ENCODE measurements at regions not wholly inside any gene's neighbourhood (a gene's known extent, or its start where the extent isn't known, plus 50 kb on each side); places are given as distances from the start of the nearest gene placed in this dataset.
"Not testable (repeated sequence)": the region's sequence is repeated elsewhere in the genome, so short reads cannot be mapped to it uniquely, and the experiment has no call there.

DNA sequence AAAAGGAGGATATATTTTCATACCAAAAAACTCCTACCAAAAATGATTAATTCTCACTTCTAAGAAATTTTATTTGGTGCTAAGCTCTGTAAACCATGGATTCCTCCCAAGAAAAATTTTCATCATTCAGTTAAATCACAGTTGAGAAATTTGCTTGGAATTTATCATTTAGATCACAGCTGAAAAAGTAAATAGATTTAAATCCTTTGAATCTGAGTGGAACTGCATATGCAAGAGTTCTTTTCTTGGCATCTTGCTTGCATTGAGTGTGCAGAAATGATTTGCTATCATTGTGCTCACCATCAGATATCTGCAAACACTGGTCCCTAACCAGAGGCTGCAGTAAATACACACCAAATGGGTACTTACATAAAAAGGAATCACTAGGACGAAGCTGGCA is 836.1 kb upstream of the CDH6 start:
- DNase-seq (ENCODE audit: low spot score), result no peak
- TF ChIP-seq EZH2 (IDR thresholded peaks at IDR 0.05) (no peak), EZH2phosphoT487 (IDR thresholded peaks at IDR 0.05) (no peak)
- TF ChIP-seq, protein P1, sequence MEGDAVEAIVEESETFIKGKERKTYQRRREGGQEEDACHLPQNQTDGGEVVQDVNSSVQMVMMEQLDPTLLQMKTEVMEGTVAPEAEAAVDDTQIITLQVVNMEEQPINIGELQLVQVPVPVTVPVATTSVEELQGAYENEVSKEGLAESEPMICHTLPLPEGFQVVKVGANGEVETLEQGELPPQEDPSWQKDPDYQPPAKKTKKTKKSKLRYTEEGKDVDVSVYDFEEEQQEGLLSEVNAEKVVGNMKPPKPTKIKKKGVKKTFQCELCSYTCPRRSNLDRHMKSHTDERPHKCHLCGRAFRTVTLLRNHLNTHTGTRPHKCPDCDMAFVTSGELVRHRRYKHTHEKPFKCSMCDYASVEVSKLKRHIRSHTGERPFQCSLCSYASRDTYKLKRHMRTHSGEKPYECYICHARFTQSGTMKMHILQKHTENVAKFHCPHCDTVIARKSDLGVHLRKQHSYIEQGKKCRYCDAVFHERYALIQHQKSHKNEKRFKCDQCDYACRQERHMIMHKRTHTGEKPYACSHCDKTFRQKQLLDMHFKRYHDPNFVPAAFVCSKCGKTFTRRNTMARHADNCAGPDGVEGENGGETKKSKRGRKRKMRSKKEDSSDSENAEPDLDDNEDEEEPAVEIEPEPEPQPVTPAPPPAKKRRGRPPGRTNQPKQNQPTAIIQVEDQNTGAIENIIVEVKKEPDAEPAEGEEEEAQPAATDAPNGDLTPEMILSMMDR (IDR thresholded peaks at IDR 0.05), result no peak
- H3K4me3 Mint-ChIP-seq, result no peak overlapping the region
- Histone ChIP-seq H3K27me3 (no peaks in the 10 kb centered on the region), H3K4me3 (no peak overlapping the region), H3K9me3 (ENCODE audit: low read depth) (no peaks in the 10 kb centered on the region), H3K36me3 (no peaks in the 10 kb centered on the region), H4K20me1 (ENCODE audit: low read depth) (no peaks in the 10 kb centered on the region), H3F3A (ENCODE audit: low read depth) (no peaks in the 10 kb centered on the region), H3K79me2 (ENCODE audit: low read depth) (no peaks in the 10 kb centered on the region), H3K4me1 (no peaks in the 10 kb centered on the region), H3K27ac (no peak overlapping the region), H3K4me2 (no peak overlapping the region), H3K9ac (no peak overlapping the region), H2AFZ (replicated peaks) (no peak overlapping the region)
- H3K27ac Mint-ChIP-seq, result no peak overlapping the region
- H3K9me3 Mint-ChIP-seq, result peaks cover 10% of the 10 kb centered on the region
- H3K27me3 Mint-ChIP-seq (ENCODE audit: insufficient read depth, low read depth), result no peaks in the 10 kb centered on the region
- H3K36me3 Mint-ChIP-seq, result no peaks in the 10 kb centered on the region
- peaks cover 5% of the 10 kb centered on the region for H3K4me1 Mint-ChIP-seq

DNA sequence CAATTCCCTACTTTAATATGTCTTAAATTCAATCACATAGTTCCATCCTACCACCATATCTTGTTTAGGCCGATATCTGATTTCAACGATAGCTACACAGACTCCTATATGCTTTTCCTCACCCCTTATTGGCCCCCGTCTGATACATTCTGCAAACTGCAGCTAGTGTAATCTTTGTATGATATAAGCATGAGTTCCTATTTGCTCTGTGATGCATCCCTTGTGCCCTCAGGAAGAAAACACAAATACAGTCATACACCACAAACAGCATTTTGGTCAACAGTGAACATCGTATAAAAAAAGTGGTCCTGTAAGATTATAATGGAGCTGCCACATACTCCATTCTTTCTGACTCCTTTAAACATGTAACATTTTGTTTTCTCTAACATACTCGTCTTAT is 837.8 kb upstream of the CDH6 start:
- no peaks in the 10 kb centered on the region for H3K36me3 ChIP-seq
- H3K36me3 Mint-ChIP-seq, result no peaks in the 10 kb centered on the region
- H4K20me1 ChIP-seq (ENCODE audit: low read depth), result no peaks in the 10 kb centered on the region
- no peak overlapping the region for H3K4me2 ChIP-seq
- no peaks in the 10 kb centered on the region for H3K27me3 ChIP-seq
- no peak overlapping the region for H3K27ac Mint-ChIP-seq
- TF ChIP-seq, protein P1 (IDR thresholded peaks at IDR 0.05), result no peak
- TF ChIP-seq EZH2phosphoT487 (IDR thresholded peaks at IDR 0.05) (no peak), EZH2 (IDR thresholded peaks at IDR 0.05) (no peak)
- peaks cover 5% of the 10 kb centered on the region for H3K4me1 Mint-ChIP-seq
- H3K4me1 ChIP-seq, result no peaks in the 10 kb centered on the region
- no peaks in the 10 kb centered on the region for H3K79me2 ChIP-seq (ENCODE audit: low read depth)
- H3K9ac ChIP-seq, result no peak overlapping the region
- H3K4me3 ChIP-seq, result no peak overlapping the region
- peaks cover under 1% of the 10 kb centered on the region for H3K9me3 Mint-ChIP-seq
- no peaks in the 10 kb centered on the region for H3F3A ChIP-seq (ENCODE audit: low read depth)
- no peak overlapping the region for H3K27ac ChIP-seq
- no peaks in the 10 kb centered on the region for H3K27me3 Mint-ChIP-seq (ENCODE audit: insufficient read depth, low read depth)
- no peak overlapping the region for H3K4me3 Mint-ChIP-seq
- no peak overlapping the region for H2AFZ ChIP-seq (replicated peaks)
- no peak for DNase-seq (ENCODE audit: low spot score)
- no peaks in the 10 kb centered on the region for H3K9me3 ChIP-seq (ENCODE audit: low read depth)

DNA sequence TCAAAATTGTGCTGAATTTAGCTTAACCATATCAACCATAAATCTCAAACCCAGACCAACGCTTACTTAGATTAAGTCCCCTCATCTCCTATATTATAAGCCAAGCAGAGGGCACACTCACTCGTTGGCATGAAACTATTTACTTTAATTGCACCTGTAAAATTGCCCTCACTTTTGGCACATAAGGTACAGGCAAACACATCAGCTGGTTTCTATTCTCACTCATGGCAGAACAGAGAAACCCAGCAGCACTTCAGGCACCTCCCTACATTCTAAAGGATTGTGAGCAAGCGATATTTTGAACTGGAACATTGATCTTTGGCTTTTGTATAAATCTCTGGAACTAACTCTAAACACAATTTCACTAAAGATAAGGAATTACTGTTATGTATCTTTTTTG is 845.6 kb upstream of the CDH6 start:
- Histone ChIP-seq H3K4me3 (no peak overlapping the region), H3K9ac (no peak overlapping the region), H3K27ac (no peak overlapping the region), H2AFZ (replicated peaks) (no peak overlapping the region), H3K27me3 (no peaks in the 10 kb centered on the region), H3K36me3 (no peaks in the 10 kb centered on the region), H3K4me2 (no peak overlapping the region), H3K9me3 (ENCODE audit: low read depth) (no peaks in the 10 kb centered on the region), H3K4me1 (no peaks in the 10 kb centered on the region), H4K20me1 (ENCODE audit: low read depth) (no peaks in the 10 kb centered on the region), H3F3A (ENCODE audit: low read depth) (no peaks in the 10 kb centered on the region), H3K79me2 (ENCODE audit: low read depth) (no peaks in the 10 kb centered on the region)
- H3K4me3 Mint-ChIP-seq, result no peak overlapping the region
- no peaks in the 10 kb centered on the region for H3K4me1 Mint-ChIP-seq
- no peaks in the 10 kb centered on the region for H3K9me3 Mint-ChIP-seq
- H3K36me3 Mint-ChIP-seq, result no peaks in the 10 kb centered on the region
- H3K27me3 Mint-ChIP-seq (ENCODE audit: insufficient read depth, low read depth), result peaks cover 2% of the 10 kb centered on the region
- no peak overlapping the region for H3K27ac Mint-ChIP-seq
- TF ChIP-seq, protein P1 (IDR thresholded peaks at IDR 0.05), result no peak
- no peak for TF ChIP-seq EZH2 (IDR thresholded peaks at IDR 0.05)
- DNase-seq (ENCODE audit: low spot score), result no peak

DNA sequence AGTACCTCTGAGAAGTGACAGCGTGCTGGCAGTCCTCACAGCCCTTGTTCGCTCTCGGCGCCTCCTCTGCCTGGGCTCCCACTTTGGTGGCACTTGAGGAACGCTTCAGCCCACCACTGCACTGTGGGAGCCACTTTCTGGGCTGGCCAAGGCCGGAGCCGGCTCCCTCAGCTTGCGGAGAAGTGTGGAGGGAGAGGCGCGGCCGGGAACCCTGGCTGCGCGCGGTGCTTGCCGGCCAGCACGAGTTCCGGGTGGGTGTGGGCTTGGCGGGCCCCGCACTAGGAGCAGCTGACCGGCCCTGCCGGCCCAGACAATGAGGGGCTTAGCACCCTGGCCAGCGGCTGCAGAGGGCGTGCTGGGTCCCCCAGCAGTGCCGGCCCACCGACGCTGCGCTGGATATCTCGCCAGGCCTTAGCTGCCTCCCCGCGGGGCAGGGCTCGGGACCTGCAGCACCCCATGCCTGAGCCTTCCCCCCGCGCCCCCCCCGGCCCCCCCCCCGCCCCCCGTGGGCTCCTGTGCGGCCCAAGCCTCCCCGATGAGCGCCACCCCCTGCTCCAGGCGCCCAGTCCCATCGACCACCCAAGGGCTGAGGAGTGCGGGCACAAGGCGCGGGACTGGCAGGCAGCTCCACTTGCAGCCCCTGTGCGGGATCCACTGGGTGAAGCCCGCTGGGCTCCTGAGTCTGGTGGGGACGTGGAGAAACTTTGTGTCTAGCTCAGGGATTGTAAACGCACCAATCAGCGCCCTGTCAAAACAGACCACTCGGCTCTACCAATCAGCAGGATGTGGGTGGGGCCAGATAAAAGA is 847.7 kb upstream of the CDH6 start:
- H4K20me1 ChIP-seq (ENCODE audit: low read depth); H3K4me3 Mint-ChIP-seq; H3F3A ChIP-seq (ENCODE audit: low read depth); H3K9me3 ChIP-seq (ENCODE audit: low read depth); H3K27me3 Mint-ChIP-seq (ENCODE audit: insufficient read depth, low read depth); H3K4me1 ChIP-seq; H3K27ac Mint-ChIP-seq; H3K4me2 ChIP-seq; H3K4me1 Mint-ChIP-seq; DNase-seq (ENCODE audit: low spot score); H2AFZ ChIP-seq (replicated peaks); H3K9ac ChIP-seq; H3K36me3 Mint-ChIP-seq; H3K4me3 ChIP-seq; H3K79me2 ChIP-seq (ENCODE audit: low read depth); H3K9me3 Mint-ChIP-seq; H3K36me3 ChIP-seq; H3K27ac ChIP-seq; H3K27me3 ChIP-seq: not testable (repeated sequence)
